Karpas-422 (cell line): ENCODE measurements at regions not wholly inside any gene's neighbourhood (a gene's known extent, or its start where the extent isn't known, plus 50 kb on each side); places are given as distances from the start of the nearest gene placed in this dataset.

Source experiments
- DNase-seq: peaks from one replicate; pipeline ENCODE4 v3.0.0-alpha.2; 2015
- H2AFZ ChIP-seq: fragments of 200-600 bp; sonication (generic); 2 replicates; pipeline ENCODE4 v1.6.1; 2014; ENCODE audit warnings: antibody characterized with exemption, low read length, mixed read lengths
- H3K27ac ChIP-seq: fragments of 200-600 bp; sonication (generic); 2 replicates; pipeline ENCODE4 v1.5.1; 2014; ENCODE audit warnings: mild to moderate bottlenecking, low read length, moderate library complexity
- H3K27me3 ChIP-seq: fragments of 200-600 bp; sonication (generic); 2 replicates; pipeline ENCODE4 v1.6.1; 2014; ENCODE audit warnings: low read length, mixed read lengths
- H3K36me3 ChIP-seq: fragments of 200-600 bp; sonication (generic); 2 replicates; pipeline ENCODE4 v1.6.1; 2014; ENCODE audit warnings: low read length, mixed read lengths; ENCODE audit not compliant: insufficient read depth
- H3K4me1 ChIP-seq: fragments of 200-600 bp; sonication (generic); 2 replicates; pipeline ENCODE4 v1.6.1; 2014; ENCODE audit warnings: mild to moderate bottlenecking, low read length, mixed read lengths
- H3K4me2 ChIP-seq: fragments of 200-600 bp; sonication (generic); 2 replicates; pipeline ENCODE4 v1.6.1; 2014; ENCODE audit warnings: low read length, low read depth, mild to moderate bottlenecking; ENCODE audit not compliant: poor library complexity, severe bottlenecking
- H3K4me3 ChIP-seq: fragments of 200-600 bp; sonication (generic); 2 replicates; pipeline ENCODE4 v1.5.1; 2014; ENCODE audit warnings: mild to moderate bottlenecking, antibody characterized with exemption, low read length, mixed read lengths
- H3K79me2 ChIP-seq: fragments of 200-600 bp; sonication (generic); 2 replicates; pipeline ENCODE4 v1.6.1; 2014; ENCODE audit warnings: mild to moderate bottlenecking, low read length, mixed read lengths
- H3K9ac ChIP-seq: fragments of 200-600 bp; sonication (generic); 2 replicates; pipeline ENCODE4 v1.6.0; 2014; ENCODE audit warnings: low read length
- H3K9me2 ChIP-seq: fragments of 200-600 bp; sonication (generic), shearing (Covaris generic); replicated peaks from 2 replicates; pipeline ENCODE4 v1.6.0; 2014; ENCODE audit warnings: mild to moderate bottlenecking, low read length, moderate library complexity; ENCODE audit not compliant: insufficient read depth
- H3K9me3 ChIP-seq: fragments of 300-700, 200-600 bp; sonication (generic); 2 replicates; pipeline ENCODE4 v1.6.1; 2014; ENCODE audit warnings: low read length, mixed read lengths
- H4K20me1 ChIP-seq: fragments of 200-600 bp; sonication (generic); 2 replicates; pipeline ENCODE4 v1.6.1; 2014; ENCODE audit warnings: mild to moderate bottlenecking, antibody characterized with exemption, low read length, low read depth; ENCODE audit not compliant: insufficient read depth

- Histone ChIP-seq H3K27me3 (no peaks in the 10 kb centered on the region), H4K20me1 (no peaks in the 10 kb centered on the region), H3K79me2 (no peaks in the 10 kb centered on the region), H3K36me3 (no peaks in the 10 kb centered on the region), H2AFZ (no peak overlapping the region), H3K9ac (no peak overlapping the region), H3K9me2 (no peaks in the 10 kb centered on the region), H3K4me2 (no peak overlapping the region), H3K4me1 (no peaks in the 10 kb centered on the region), H3K9me3 (no peaks in the 10 kb centered on the region), H3K4me3 (no peak overlapping the region), H3K27ac (no peak overlapping the region)
- no peak for DNase-seq
These were observed 56.7 kb upstream of the UQCRFS1 start for GRCh38 chr19:29269641-29270040.

- no peak overlapping the region for H3K4me2 ChIP-seq
- no peak for DNase-seq
These were observed 58.4 kb upstream of the UQCRFS1 start for GRCh38 chr19:29271341-29271740.

GRCh38 chr19:29271911-29272310 is 59.0 kb upstream of the UQCRFS1 start:
- Histone ChIP-seq H3K9me3 (no peaks in the 10 kb centered on the region), H3K79me2 (no peaks in the 10 kb centered on the region), H3K36me3 (no peaks in the 10 kb centered on the region), H3K27ac (no peak overlapping the region), H3K9me2 (no peaks in the 10 kb centered on the region), H2AFZ (no peak overlapping the region), H3K9ac (no peak overlapping the region), H3K27me3 (no peaks in the 10 kb centered on the region), H3K4me2 (no peak overlapping the region), H3K4me3 (no peak overlapping the region), H4K20me1 (no peaks in the 10 kb centered on the region), H3K4me1 (peaks cover under 1% of the 10 kb centered on the region; the same call in 1 of the 2 replicates)
- no peak for DNase-seq

More at GRCh38 chr19:29271341-29271740, 58.4 kb upstream of the UQCRFS1 start:
- H3K4me3 ChIP-seq = no peak overlapping the region
- no peaks in the 10 kb centered on the region for H3K9me3 ChIP-seq
- no peaks in the 10 kb centered on the region for H4K20me1 ChIP-seq
- H3K4me1 ChIP-seq = no peaks in the 10 kb centered on the region
- H2AFZ ChIP-seq = no peak overlapping the region
- no peak overlapping the region for H3K27ac ChIP-seq
- H3K79me2 ChIP-seq = no peaks in the 10 kb centered on the region
- no peaks in the 10 kb centered on the region for H3K9me2 ChIP-seq
- H3K36me3 ChIP-seq = no peaks in the 10 kb centered on the region
- H3K27me3 ChIP-seq = no peaks in the 10 kb centered on the region
- no peak overlapping the region for H3K9ac ChIP-seq

GRCh38 chr19:29273000-29273640 is 60.2 kb upstream of the UQCRFS1 start:
- H3K9ac ChIP-seq = no peak overlapping the region
- H3K9me2 ChIP-seq = no peaks in the 10 kb centered on the region
- H2AFZ ChIP-seq = no peak overlapping the region
- H4K20me1 ChIP-seq = no peaks in the 10 kb centered on the region
- H3K36me3 ChIP-seq = no peaks in the 10 kb centered on the region
- no peaks in the 10 kb centered on the region for H3K79me2 ChIP-seq
- H3K4me3 ChIP-seq = no peak overlapping the region
- H3K27me3 ChIP-seq = no peaks in the 10 kb centered on the region
- H3K4me2 ChIP-seq = no peak overlapping the region
- H3K4me1 ChIP-seq = peaks cover 3% of the 10 kb centered on the region; the same call in 1 of the 2 replicates
- H3K27ac ChIP-seq = no peak overlapping the region
- H3K9me3 ChIP-seq = no peaks in the 10 kb centered on the region
- no peak for DNase-seq

GRCh38 chr19:29275266-29275665 is 62.3 kb upstream of the UQCRFS1 start:
- Histone ChIP-seq H3K9me3 (no peaks in the 10 kb centered on the region), H3K4me3 (no peak overlapping the region), H3K79me2 (no peaks in the 10 kb centered on the region), H3K9me2 (no peaks in the 10 kb centered on the region), H3K9ac (no peak overlapping the region), H2AFZ (no peak overlapping the region), H3K27ac (no peak overlapping the region), H3K27me3 (no peaks in the 10 kb centered on the region), H3K4me1 (peaks cover 3% of the 10 kb centered on the region; the same call in 1 of the 2 replicates), H4K20me1 (no peaks in the 10 kb centered on the region), H3K4me2 (no peak overlapping the region), H3K36me3 (no peaks in the 10 kb centered on the region)
- DNase-seq = peak; percentile 34

- H3K36me3 ChIP-seq = no peaks in the 10 kb centered on the region
- H3K4me3 ChIP-seq = no peak overlapping the region
- H3K9me2 ChIP-seq = no peaks in the 10 kb centered on the region
- no peak overlapping the region for H2AFZ ChIP-seq
- no peak overlapping the region for H3K9ac ChIP-seq
- H3K4me2 ChIP-seq = no peak overlapping the region
- no peak overlapping the region for H3K27ac ChIP-seq
- H4K20me1 ChIP-seq = no peaks in the 10 kb centered on the region
- H3K9me3 ChIP-seq = no peaks in the 10 kb centered on the region
- no peaks in the 10 kb centered on the region for H3K27me3 ChIP-seq
- H3K79me2 ChIP-seq = no peaks in the 10 kb centered on the region
- H3K4me1 ChIP-seq = peaks cover 3% of the 10 kb centered on the region; the same call in 1 of the 2 replicates
- DNase-seq = peak; percentile 79
These were observed 64.2 kb upstream of the UQCRFS1 start for GRCh38 chr19:29277102-29277501.

GRCh38 chr19:29278716-29279115 is 65.8 kb upstream of the UQCRFS1 start:
- Histone ChIP-seq H3K4me3 (no peak overlapping the region), H4K20me1 (no peaks in the 10 kb centered on the region), H2AFZ (no peak overlapping the region), H3K4me1 (peaks cover 3% of the 10 kb centered on the region; the same call in 1 of the 2 replicates), H3K27ac (no peak overlapping the region), H3K9me2 (no peaks in the 10 kb centered on the region), H3K36me3 (no peaks in the 10 kb centered on the region), H3K4me2 (no peak overlapping the region), H3K79me2 (no peaks in the 10 kb centered on the region), H3K27me3 (no peaks in the 10 kb centered on the region), H3K9ac (no peak overlapping the region), H3K9me3 (no peaks in the 10 kb centered on the region)
- DNase-seq = peak; percentile 46

GRCh38 chr19:29283366-29283765 is 70.4 kb upstream of the UQCRFS1 start:
- no peak overlapping the region for H3K27ac ChIP-seq
- no peak overlapping the region for H2AFZ ChIP-seq
- H4K20me1 ChIP-seq = no peaks in the 10 kb centered on the region
- no peaks in the 10 kb centered on the region for H3K9me3 ChIP-seq
- DNase-seq = no peak
- no peaks in the 10 kb centered on the region for H3K4me1 ChIP-seq
- no peak overlapping the region for H3K4me2 ChIP-seq
- H3K36me3 ChIP-seq = no peaks in the 10 kb centered on the region
- no peak overlapping the region for H3K4me3 ChIP-seq
- no peaks in the 10 kb centered on the region for H3K27me3 ChIP-seq
- no peaks in the 10 kb centered on the region for H3K79me2 ChIP-seq
- H3K9me2 ChIP-seq = no peaks in the 10 kb centered on the region
- no peak overlapping the region for H3K9ac ChIP-seq
